Uterus (tissue), 3 donors: ENCODE measurements at regions not wholly inside any gene's neighbourhood (a gene's known extent, or its start where the extent isn't known, plus 50 kb on each side); places are given as distances from the start of the nearest gene placed in this dataset.

Experiments
- DNase-seq, 2 donors: peaks; one replicate each; pipeline ENCODE4 v3.0.0-alpha.2; 2019 to 2020
- H3K27ac ChIP-seq, 2 donors: fragments of 200-600 bp; sonication (generic); 1 replicate in 1 of 2; 2 replicates in 1 of 2; pipeline ENCODE4 v1.5.1; 2016 to 2018
- H3K27me3 ChIP-seq, 2 donors: fragments of 200-600 bp; sonication (generic); one replicate each; pipeline ENCODE4 v1.5.1; 2018 to 2019; ENCODE audit warnings: control low read depth in 1 of 2
- H3K36me3 ChIP-seq, 2 donors: fragments of 200-600 bp; sonication (generic); one replicate each; pipeline ENCODE4 v1.5.1; 2019; ENCODE audit warnings: control low read depth in 1 of 2
- H3K4me1 ChIP-seq, 2 donors: fragments of 200-600 bp; sonication (generic); one replicate each; pipeline ENCODE4 v1.5.1; 2018 to 2019; ENCODE audit warnings: control low read depth in 1 of 2
- H3K4me3 ChIP-seq, 2 donors: fragments of 200-600 bp; sonication (generic); 1 replicate in 1 of 2; 2 replicates in 1 of 2; pipeline ENCODE4 v1.5.1; 2018 to 2019; ENCODE audit warnings: mild to moderate bottlenecking in 1 of 2
- H3K9me3 ChIP-seq, 2 donors: fragments of 200-600 bp; sonication (generic); one replicate each; pipeline ENCODE4 v1.5.1; 2019; ENCODE audit warnings: control low read depth in 1 of 2
- POLR2A ChIP-seq, 2 donors: fragments of 450-650 bp; IDR thresholded peaks; one replicate each; pipeline ENCODE4 v1.6.1; 2016; ENCODE audit warnings: antibody characterized with exemption in 2 of 2, mild to moderate bottlenecking in 1 of 2, moderate library complexity in 1 of 2
- intact Hi-C: fragments of 100-400 bp; cut with DNase I; formaldehyde crosslinking; loops from one replicate; pipeline ENCODE4 v1.15.1; 2023; ENCODE audit warnings: low total_unique reads
- TF ChIP-seq, protein P1 (sequence below), 4 experiments: fragments of 200-600 bp in 2 of 4; fragments of 450-650 bp in 2 of 4; sonication (generic) in 2 of 4; IDR thresholded peaks; one replicate each; pipeline ENCODE4 v1.5.1; 2016 to 2019; ENCODE audit warnings: antibody characterized with exemption in 4 of 4, mild to moderate bottlenecking in 2 of 4, moderate library complexity in 1 of 4
- donor health status: DM: yes; HTN: yes; CAD: no.

- intact Hi-C loops: no loop called here
- Histone ChIP-seq H3K4me1 (no peaks in the 10 kb centered on the region), H3K36me3 (no peaks in the 10 kb centered on the region), H3K27me3 (no peaks in the 10 kb centered on the region), H3K27ac (no peak overlapping the region), H3K4me3 (no peak overlapping the region), H3K9me3 (no peaks in the 10 kb centered on the region)
- no peak for DNase-seq
- TF ChIP-seq, protein P1, sequence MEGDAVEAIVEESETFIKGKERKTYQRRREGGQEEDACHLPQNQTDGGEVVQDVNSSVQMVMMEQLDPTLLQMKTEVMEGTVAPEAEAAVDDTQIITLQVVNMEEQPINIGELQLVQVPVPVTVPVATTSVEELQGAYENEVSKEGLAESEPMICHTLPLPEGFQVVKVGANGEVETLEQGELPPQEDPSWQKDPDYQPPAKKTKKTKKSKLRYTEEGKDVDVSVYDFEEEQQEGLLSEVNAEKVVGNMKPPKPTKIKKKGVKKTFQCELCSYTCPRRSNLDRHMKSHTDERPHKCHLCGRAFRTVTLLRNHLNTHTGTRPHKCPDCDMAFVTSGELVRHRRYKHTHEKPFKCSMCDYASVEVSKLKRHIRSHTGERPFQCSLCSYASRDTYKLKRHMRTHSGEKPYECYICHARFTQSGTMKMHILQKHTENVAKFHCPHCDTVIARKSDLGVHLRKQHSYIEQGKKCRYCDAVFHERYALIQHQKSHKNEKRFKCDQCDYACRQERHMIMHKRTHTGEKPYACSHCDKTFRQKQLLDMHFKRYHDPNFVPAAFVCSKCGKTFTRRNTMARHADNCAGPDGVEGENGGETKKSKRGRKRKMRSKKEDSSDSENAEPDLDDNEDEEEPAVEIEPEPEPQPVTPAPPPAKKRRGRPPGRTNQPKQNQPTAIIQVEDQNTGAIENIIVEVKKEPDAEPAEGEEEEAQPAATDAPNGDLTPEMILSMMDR (IDR thresholded peaks at IDR 0.05): no peak
- TF ChIP-seq POLR2A (IDR thresholded peaks at IDR 0.05): no peak
Measured at GRCh38 chr2:5253263-5253662, 438.9 kb upstream of the SOX11 start.

DNA sequence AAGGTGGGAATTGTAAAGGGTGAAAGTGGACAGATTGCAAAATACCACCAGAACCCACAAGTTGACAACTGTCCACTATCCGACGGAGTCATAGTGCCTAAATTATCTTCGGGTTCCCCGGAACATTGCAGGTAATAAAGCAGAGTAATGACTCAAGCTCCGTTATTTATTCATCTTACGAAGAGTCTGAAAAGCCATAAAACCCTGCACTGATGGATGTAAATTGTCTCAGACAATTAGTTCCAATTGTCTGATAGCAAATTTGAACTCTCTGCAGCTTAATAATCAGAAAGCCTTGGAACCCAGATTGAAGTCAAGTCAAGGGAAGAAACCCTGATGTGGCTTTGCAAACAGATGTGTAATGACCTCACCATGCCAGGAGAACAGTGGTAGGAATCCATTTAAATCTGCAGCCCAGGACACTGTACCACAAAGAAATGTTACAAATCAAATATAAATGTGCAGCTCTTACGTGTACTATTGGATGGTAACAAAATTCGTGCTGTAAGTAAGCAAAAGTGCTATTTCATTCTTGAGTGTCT is 437.3 kb upstream of the SOX11 start:
- no peak for DNase-seq
- Histone ChIP-seq H3K27ac (no peak overlapping the region), H3K36me3 (no peaks in the 10 kb centered on the region), H3K4me3 (no peak overlapping the region), H3K4me1 (no peaks in the 10 kb centered on the region), H3K9me3 (no peaks in the 10 kb centered on the region), H3K27me3 (no peaks in the 10 kb centered on the region)
- intact Hi-C loops: no loop called here
- TF ChIP-seq, protein P1 (IDR thresholded peaks at IDR 0.05): no peak
- no peak for TF ChIP-seq POLR2A (IDR thresholded peaks at IDR 0.05)

DNA sequence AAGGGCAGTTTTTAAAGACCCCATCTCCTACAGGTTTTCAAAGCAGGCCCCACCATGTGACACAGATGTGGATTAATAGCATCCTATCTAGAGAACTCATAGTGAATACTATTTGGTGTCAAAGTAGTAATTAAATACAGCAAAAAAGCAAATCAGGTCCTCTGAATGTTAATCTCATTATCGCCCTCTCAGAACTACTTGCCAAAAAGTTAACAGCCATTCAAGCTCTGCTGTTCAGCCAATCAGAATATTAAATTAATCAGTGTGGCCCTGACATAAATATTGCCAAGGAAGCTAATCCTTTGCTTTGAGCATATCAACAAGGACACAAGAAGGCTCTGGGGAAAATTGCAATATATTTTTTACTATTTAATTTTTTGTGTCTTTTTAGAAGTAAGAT is 428.9 kb upstream of the SOX11 start:
- intact Hi-C loops: no loop called here
- no peak overlapping the region for H3K4me3 ChIP-seq

GRCh38 chr2:5264361-5264760 is 427.8 kb upstream of the SOX11 start:
- Histone ChIP-seq H3K4me3 (no peak overlapping the region), H3K9me3 (no peaks in the 10 kb centered on the region), H3K27ac (no peak overlapping the region), H3K4me1 (no peaks in the 10 kb centered on the region), H3K36me3 (no peaks in the 10 kb centered on the region), H3K27me3 (no peaks in the 10 kb centered on the region)
- TF ChIP-seq POLR2A (IDR thresholded peaks at IDR 0.05): no peak
- TF ChIP-seq, protein P1 (IDR thresholded peaks at IDR 0.05): no peak
- intact Hi-C loops: no loop called here
- DNase-seq: no peak

More for the DNA sequence above, 428.9 kb upstream of the SOX11 start:
- Histone ChIP-seq H3K9me3 (no peaks in the 10 kb centered on the region), H3K27ac (no peak overlapping the region), H3K27me3 (no peaks in the 10 kb centered on the region), H3K4me1 (no peaks in the 10 kb centered on the region), H3K36me3 (no peaks in the 10 kb centered on the region)
- DNase-seq: no peak
- no peak for TF ChIP-seq POLR2A (IDR thresholded peaks at IDR 0.05)
- TF ChIP-seq, protein P1 (IDR thresholded peaks at IDR 0.05): no peak

- no peak for TF ChIP-seq POLR2A (IDR thresholded peaks at IDR 0.05)
- TF ChIP-seq, protein P1 (IDR thresholded peaks at IDR 0.05): no peak
- no peak overlapping the region for H3K27ac ChIP-seq
- intact Hi-C loops: no loop called here
Measured at GRCh38 chr2:5285061-5285460, 407.1 kb upstream of the SOX11 start.

More at GRCh38 chr2:5285061-5285460, 407.1 kb upstream of the SOX11 start:
- Histone ChIP-seq H3K36me3 (no peaks in the 10 kb centered on the region), H3K27me3 (no peaks in the 10 kb centered on the region), H3K9me3 (no peaks in the 10 kb centered on the region), H3K4me1 (no peaks in the 10 kb centered on the region), H3K4me3 (no peak overlapping the region)
- no peak for DNase-seq
